HG03066 (cell line): ENCODE measurements at regions not wholly inside any gene's neighbourhood (a gene's known extent, or its start where the extent isn't known, plus 50 kb on each side); places are given as distances from the start of the nearest gene placed in this dataset.
"Not testable (repeated sequence)": the region's sequence is repeated elsewhere in the genome, so short reads cannot be mapped to it uniquely, and the experiment has no call there.

Source experiments
- ATAC-seq: cut with Tn5 transposase; IDR thresholded peaks from one replicate; pipeline ENCODE4 v1.9.1; 2021; ENCODE audit warnings: low read depth; ENCODE audit not compliant: unreplicated experiment

GRCh38 chr16:29262725-29263124, 143.8 kb downstream of the NPIPB11 start:
- ATAC-seq: not testable (repeated sequence)

GRCh38 chr16:29261427-29262248, 144.9 kb downstream of the NPIPB11 start:
- not testable (repeated sequence) for ATAC-seq

- ATAC-seq: not testable (repeated sequence)
Observed at GRCh38 chr16:29260683-29261426, 145.7 kb downstream of the NPIPB11 start.

GRCh38 chr16:29259635-29260457, 146.7 kb downstream of the NPIPB11 start:
- not testable (repeated sequence) for ATAC-seq

GRCh38 chr16:29258946-29259634, 147.4 kb downstream of the NPIPB11 start:
- ATAC-seq: not testable (repeated sequence)

GRCh38 chr16:29257419-29258336, 148.8 kb downstream of the NPIPB11 start:
- ATAC-seq: not testable (repeated sequence)

GRCh38 chr16:29256501-29256981, 150.0 kb downstream of the NPIPB11 start:
- ATAC-seq: no peak

- ATAC-seq: not testable (repeated sequence)
Observed at GRCh38 chr16:29255957-29256356, 150.6 kb downstream of the NPIPB11 start.

GRCh38 chr16:29255496-29255796, 151.1 kb downstream of the NPIPB11 start:
- ATAC-seq: not testable (repeated sequence)

- ATAC-seq: no peak
Observed at GRCh38 chr16:29254676-29255495, 151.6 kb downstream of the NPIPB11 start.

GRCh38 chr16:29253716-29254590, 152.6 kb downstream of the NPIPB11 start:
- ATAC-seq: not testable (repeated sequence)

GRCh38 chr16:29253066-29253590, 153.4 kb downstream of the NPIPB11 start:
- not testable (repeated sequence) for ATAC-seq

- ATAC-seq: not testable (repeated sequence)
Observed at GRCh38 chr16:29252311-29252710, 154.2 kb downstream of the NPIPB11 start.

- not testable (repeated sequence) for ATAC-seq
Observed at GRCh38 chr16:29251571-29252011, 154.9 kb downstream of the NPIPB11 start.

GRCh38 chr16:29250923-29251434, 155.5 kb downstream of the NPIPB11 start:
- not testable (repeated sequence) for ATAC-seq

- ATAC-seq: not testable (repeated sequence)
Observed at GRCh38 chr16:29250469-29250868, 156.0 kb downstream of the NPIPB11 start.

GRCh38 chr16:29248940-29249318, 157.6 kb downstream of the NPIPB11 start:
- not testable (repeated sequence) for ATAC-seq
